Tibial artery (tissue), 4 donors: ENCODE measurements at regions not wholly inside any gene's neighbourhood (a gene's known extent, or its start where the extent isn't known, plus 50 kb on each side); places are given as distances from the start of the nearest gene placed in this dataset.
"Not testable (repeated sequence)": the region's sequence is repeated elsewhere in the genome, so short reads cannot be mapped to it uniquely, and the experiment has no call there.

Source experiments
- DNase-seq, 2 donors: peaks; one replicate each; pipeline ENCODE4 v3.0.0-alpha.2; 2019
- H3K27ac ChIP-seq, 2 donors: fragments of 200-600 bp; sonication (generic) in 1 of 2; 1 replicate in 1 of 2; 2 replicates in 1 of 2; pipeline ENCODE4 v1.5.1; 2018 to 2019; ENCODE audit warnings: mild to moderate bottlenecking in 1 of 2
- H3K27me3 ChIP-seq, 2 donors: fragments of 200-600 bp; sonication (generic) in 1 of 2; one replicate each; pipeline versions ENCODE4 v1.5.1 to v1.6.0; 2016 to 2019
- H3K36me3 ChIP-seq, 3 donors: fragments of 200-600 bp; sonication (generic) in 2 of 3; one replicate each; pipeline ENCODE4 v1.5.1; 2016 to 2019; ENCODE audit warnings: mild to moderate bottlenecking in 2 of 3
- H3K4me1 ChIP-seq, 4 donors: fragments of 200-600 bp; sonication (generic) in 2 of 4; 1 replicate in 3 of 4; 2 replicates in 1 of 4; pipeline ENCODE4 v1.5.1; 2016 to 2019
- H3K4me3 ChIP-seq, 2 donors: fragments of 200-600 bp; sonication (generic) in 1 of 2; 1 replicate in 1 of 2; 2 replicates in 1 of 2; pipeline ENCODE4 v1.5.1; 2018 to 2019; ENCODE audit warnings: mild to moderate bottlenecking in 2 of 2
- H3K9me3 ChIP-seq, 3 donors: fragments of 200-600 bp; sonication (generic) in 1 of 3; one replicate each; pipeline ENCODE4 v1.5.1; 2016 to 2019
- CTCF ChIP-seq, 2 experiments: fragments of 200-600 bp in 1 of 2; fragments of 450-650 bp in 1 of 2; IDR thresholded peaks; one replicate each; pipeline ENCODE4 v1.5.1; 2017 to 2019; ENCODE audit warnings: antibody characterized with exemption in 2 of 2, mild to moderate bottlenecking in 1 of 2, moderate library complexity in 1 of 2
- intact Hi-C: fragments of 100-400 bp; cut with DNase I; formaldehyde crosslinking; loops from one replicate; pipeline ENCODE4 v1.15.0; 2023; ENCODE audit warnings: low total_unique reads

DNA sequence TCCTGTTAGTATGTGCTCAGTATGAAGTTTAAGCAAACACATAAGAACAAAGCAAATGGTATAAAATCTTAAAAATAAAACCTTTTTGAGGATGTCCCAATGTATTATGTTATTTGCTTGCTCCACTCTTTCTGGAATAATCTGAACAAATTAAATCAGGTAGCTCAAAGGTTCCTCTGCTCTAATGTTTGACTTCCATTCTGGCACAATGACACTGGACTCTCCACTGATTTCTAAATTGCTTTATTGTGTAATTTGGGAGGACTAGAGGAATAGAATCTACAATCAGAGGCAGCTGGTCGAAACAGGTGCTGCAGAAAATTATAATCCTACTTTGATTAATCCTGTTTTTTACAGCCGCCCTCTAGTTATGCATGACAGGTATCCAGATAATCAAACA lies 523.7 kb upstream of the FOXG1 start:
- Histone ChIP-seq H3K4me1 (no peaks in the 10 kb centered on the region), H3K9me3 (no peaks in the 10 kb centered on the region), H3K27me3 (no peaks in the 10 kb centered on the region), H3K27ac (no peak overlapping the region), H3K36me3 (no peaks in the 10 kb centered on the region), H3K4me3 (no peak overlapping the region)
- TF ChIP-seq CTCF (IDR thresholded peaks at IDR 0.05) = no peak
- intact Hi-C loops = no loop called here
- no peak for DNase-seq

DNA sequence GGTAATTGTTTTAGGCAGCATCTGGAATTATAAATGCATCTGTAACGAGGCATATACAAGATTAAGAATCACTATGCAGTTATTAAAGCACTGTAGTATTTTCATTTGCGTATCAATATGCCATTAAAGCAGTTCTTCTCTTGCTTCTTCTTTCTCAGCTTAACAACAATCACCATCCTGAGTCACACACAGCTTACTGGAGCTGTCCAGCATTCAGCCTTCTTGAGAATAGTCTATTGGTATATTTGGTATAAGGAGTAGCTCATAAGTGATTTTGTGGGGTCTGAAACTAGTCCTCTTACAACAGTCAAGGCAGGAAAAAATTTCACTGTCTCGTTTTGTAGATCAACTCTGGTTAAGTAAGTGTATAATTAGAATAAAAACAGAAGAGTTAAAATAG lies 523.0 kb upstream of the FOXG1 start:
- Histone ChIP-seq H3K4me3 (no peak overlapping the region), H3K27ac (no peak overlapping the region), H3K36me3 (no peaks in the 10 kb centered on the region), H3K4me1 (no peaks in the 10 kb centered on the region), H3K9me3 (no peaks in the 10 kb centered on the region), H3K27me3 (no peaks in the 10 kb centered on the region)
- TF ChIP-seq CTCF (IDR thresholded peaks at IDR 0.05) = no peak
- DNase-seq = no peak
- intact Hi-C loops = no loop called here

GRCh38 chr14:28245216-28245615 lies 521.4 kb upstream of the FOXG1 start:
- DNase-seq = no peak
- intact Hi-C loops = no loop called here
- no peak overlapping the region for H3K27ac ChIP-seq
- no peak overlapping the region for H3K4me3 ChIP-seq
- H3K36me3 ChIP-seq = no peaks in the 10 kb centered on the region
- TF ChIP-seq CTCF (IDR thresholded peaks at IDR 0.05) = no peak
- H3K27me3 ChIP-seq = no peaks in the 10 kb centered on the region
- no peaks in the 10 kb centered on the region for H3K4me1 ChIP-seq
- H3K9me3 ChIP-seq = no peaks in the 10 kb centered on the region

DNA sequence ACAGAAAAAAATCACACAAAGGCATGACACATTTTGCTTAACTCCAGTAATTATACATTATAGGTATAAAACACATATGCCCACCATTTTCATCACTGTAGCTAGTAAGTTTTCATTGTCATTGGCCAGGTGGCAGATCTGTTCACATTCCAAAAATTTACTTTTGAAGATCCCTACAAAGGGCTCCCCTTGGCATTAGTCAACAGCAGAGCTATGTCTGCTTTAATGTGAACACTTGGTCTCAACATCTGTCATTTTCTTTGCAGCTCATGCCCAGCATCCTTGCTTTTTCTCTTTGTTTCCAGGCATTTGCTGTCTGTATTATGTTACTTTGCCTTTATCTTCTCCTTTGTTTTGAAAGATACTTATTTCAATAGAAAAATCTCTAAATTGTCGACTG lies 519.1 kb upstream of the FOXG1 start:
- no peak for TF ChIP-seq CTCF (IDR thresholded peaks at IDR 0.05)
- intact Hi-C loops = no loop called here

GRCh38 chr14:28252124-28252523 lies 514.5 kb upstream of the FOXG1 start:
- intact Hi-C loops, H3K27ac ChIP-seq, H3K4me1 ChIP-seq, H3K4me3 ChIP-seq, H3K27me3 ChIP-seq, H3K36me3 ChIP-seq, DNase-seq, H3K9me3 ChIP-seq: not testable (repeated sequence)

More for the DNA sequence above, 519.1 kb upstream of the FOXG1 start:
- H3K4me3 ChIP-seq = no peak overlapping the region
- no peaks in the 10 kb centered on the region for H3K27me3 ChIP-seq
- DNase-seq = no peak
- H3K9me3 ChIP-seq = no peaks in the 10 kb centered on the region
- H3K27ac ChIP-seq = no peak overlapping the region
- H3K4me1 ChIP-seq = no peaks in the 10 kb centered on the region
- H3K36me3 ChIP-seq = no peaks in the 10 kb centered on the region

GRCh38 chr14:28254768-28255167 lies 511.8 kb upstream of the FOXG1 start:
- intact Hi-C loops = no loop called here
- no peak for TF ChIP-seq CTCF (IDR thresholded peaks at IDR 0.05)

More at GRCh38 chr14:28254768-28255167, 511.8 kb upstream of the FOXG1 start:
- Histone ChIP-seq H3K4me1 (no peaks in the 10 kb centered on the region), H3K36me3 (no peaks in the 10 kb centered on the region), H3K9me3 (no peaks in the 10 kb centered on the region), H3K4me3 (no peak overlapping the region), H3K27me3 (no peaks in the 10 kb centered on the region), H3K27ac (no peak overlapping the region)
- DNase-seq = no peak
